ENCODE measurements at regions not wholly inside any gene's neighbourhood (a gene's known extent, or its start where the extent isn't known, plus 50 kb on each side); places are given as distances from the start of the nearest gene placed in this dataset.
"Not testable (repeated sequence)": the region's sequence is repeated elsewhere in the genome, so short reads cannot be mapped to it uniquely, and the experiment has no call there.

DNA sequence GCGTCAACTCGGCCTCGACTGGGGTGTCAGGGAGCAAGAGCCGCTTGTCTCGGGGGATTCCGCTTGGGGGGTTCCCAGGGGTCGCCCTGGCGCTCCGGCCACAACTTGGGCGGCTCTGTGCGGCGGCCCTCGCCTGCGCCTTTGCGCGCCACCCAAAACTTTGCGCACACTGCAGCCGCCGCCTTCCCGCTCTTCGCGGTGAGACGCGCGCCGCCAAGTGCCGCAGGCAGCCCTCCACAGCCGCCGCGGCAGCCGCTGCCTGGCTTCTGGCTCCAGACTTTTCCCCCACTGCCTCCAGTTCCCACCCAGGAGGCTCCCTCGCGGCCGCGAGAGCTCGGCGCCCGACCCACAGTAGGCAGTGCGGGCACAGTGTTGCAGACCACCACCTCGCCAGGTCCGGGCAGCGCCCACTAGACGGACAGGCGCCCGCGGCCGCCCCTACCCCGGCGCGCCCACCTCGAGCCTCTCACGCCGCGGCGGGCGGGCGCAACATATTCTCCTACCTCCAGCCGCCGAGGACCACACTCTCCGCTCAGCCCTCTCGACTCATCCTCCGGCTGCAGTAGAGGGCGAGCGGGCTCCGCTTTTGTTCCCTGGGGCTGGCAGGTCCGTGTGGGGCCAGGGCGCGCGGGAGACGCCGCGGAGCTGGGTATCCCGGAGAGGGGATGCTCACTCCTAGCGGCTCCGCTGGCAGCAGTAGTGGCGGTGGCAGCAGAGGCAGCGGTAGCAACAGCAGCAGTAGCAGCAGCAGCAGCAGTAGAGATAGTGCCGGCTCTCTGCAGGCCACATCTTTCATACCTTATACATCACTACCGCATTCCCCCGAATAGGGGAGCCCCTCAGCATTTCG lies 296.6 kb downstream of the OMA1 start:
- DNase-seq = no peak

DNA sequence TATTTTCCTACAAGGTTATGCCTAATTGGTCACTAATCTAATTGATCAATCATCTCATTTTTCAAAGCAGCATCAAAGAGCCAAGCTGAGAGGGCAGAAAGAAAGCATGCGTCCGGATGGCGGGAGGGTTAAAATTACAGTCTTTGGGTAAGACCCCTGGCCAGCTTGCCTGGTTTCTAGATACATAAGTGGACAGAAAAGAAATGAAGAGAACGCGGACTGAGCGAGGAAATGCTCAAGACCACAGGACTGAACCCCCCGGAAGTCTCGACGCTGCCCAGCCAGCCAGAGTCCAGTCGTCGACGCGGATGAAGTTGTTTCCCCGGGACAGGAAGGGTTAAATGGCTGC lies 297.2 kb downstream of the OMA1 start:
- DNase-seq = no peak

DNA sequence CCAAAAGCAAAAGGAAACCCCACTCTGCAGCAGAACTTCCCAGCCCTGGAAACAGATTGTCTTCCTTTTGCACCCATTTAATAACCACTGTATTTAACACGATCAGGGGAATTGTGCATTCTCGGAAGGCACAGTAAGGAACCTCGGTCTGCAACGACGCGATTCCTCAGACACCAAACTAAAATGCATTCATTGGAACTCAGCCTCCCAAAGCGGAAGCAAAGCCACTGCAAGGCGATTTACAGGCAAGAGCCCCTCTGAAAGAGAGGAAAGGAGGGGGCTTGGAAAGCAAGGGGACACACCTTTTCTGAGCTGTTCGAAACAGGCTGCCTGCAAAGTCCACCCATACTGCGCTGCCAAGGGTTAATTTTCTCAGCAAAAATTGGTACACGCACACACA lies 297.7 kb downstream of the OMA1 start:
- DNase-seq = no peak

DNA sequence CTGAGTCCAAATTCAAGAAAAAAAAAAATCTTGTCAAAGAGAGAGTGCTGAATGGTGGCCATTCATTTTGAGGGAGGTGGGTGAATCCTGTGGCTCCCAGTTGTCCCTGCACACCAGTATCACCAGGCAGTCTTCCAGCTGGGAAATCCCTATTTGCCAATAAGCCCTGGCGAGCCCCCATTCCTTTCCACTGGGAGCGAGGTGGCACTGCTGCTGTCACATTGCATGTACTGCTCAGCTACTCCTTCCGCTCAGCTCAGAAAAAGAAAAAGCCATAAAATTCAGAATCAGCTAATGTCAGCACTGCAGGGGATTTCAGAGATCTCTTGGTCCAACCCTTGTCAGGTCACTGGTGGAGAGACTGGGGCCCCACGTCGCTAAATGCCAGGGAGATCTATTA lies 298.5 kb downstream of the OMA1 start:
- no peak for DNase-seq

DNA sequence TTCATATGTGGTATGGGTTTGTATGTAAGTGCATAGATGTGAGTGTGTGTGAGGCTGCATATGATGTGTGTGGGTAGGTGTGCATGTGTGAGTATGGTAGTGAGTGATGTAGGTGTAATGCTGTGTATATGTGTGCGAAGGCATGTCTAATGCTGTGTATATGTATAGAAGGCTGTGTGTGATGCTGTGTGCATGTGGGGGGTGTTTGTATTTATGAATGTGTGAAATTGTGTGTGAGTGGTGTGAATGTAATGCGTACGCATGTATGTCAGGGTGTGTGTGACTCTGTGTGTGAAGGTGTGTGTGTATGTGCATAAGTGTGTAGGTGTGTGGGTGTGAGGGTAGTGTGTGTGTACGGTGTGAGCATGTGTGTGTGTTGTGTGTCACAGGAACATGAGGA lies 300.0 kb downstream of the OMA1 start:
- no peak for DNase-seq

DNA sequence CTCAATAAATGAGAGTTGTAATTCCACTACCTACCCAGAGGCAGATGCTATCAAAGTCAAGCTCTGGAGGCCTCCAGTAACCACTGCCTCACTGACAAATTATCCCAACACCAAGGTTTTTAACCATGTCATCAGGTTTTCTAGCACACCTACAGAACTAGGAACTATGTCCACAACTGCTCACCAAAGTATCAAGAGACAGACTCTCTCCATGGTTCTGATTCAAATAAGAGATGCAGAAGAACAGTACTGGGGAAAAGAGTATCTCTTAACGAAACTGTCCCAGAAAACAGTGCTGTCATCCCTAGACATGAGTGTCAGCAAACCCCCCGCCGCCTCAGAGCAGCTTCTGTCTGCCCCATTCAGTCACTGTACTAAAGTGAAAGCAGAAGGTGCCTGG lies 301.7 kb downstream of the OMA1 start:
- no peak for DNase-seq

DNA sequence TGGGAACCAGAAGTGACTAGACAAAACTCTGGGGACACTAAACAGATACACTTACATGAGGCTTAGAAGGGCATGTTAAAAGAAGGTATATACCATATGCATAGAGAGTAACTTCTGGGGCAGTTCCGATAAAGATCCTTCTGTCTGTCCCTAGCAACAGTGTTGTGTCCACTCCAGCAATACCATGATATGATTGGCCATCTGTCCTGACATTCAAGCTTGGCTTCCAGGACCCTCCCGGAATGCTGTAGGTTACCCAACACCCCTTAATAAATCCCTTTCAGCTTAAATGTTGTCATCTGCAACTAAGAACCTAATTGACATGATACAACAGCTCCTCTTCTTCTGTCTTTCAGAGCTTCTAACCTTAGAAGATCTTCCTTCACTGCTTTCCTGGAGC lies 307.7 kb downstream of the OMA1 start:
- DNase-seq = no peak

DNA sequence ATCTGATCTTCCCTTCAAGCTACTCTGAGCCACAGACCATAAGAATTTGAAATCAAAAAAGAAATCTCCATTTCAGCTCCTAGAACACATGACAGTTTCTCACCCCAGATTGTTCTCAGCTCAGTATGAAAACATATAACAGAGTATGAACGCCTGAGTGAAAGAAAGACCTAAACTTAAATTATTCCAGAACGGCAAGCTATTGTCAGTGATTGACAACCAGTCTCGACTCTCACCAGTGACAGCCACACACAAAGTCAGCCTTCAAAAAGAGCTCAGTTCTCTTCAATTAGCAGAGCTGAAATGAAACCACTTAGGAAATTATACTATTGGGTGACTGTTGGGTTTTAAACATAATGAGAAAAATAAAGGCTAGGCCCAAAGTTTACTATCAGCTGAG lies 312.8 kb downstream of the OMA1 start:
- no peak for DNase-seq

DNA sequence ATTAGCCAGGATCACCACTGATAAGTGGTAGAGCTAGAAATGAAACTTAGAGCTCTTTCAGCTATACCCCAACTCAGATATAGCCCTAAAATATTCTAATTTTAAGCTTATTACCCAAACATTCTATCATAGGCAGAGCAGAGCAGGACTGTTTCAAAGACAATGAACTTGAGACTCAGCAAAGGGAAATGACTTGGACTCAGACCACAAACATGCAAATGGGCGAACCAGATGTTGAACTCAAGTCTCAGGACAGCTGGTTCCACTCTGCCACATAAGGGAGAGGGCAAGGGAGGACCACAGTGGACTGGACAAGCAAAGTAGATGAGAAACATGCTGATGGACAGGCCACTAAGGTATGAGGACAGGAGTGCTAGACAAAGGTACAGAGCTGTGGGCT lies 315.3 kb downstream of the OMA1 start:
- no peak for DNase-seq

DNA sequence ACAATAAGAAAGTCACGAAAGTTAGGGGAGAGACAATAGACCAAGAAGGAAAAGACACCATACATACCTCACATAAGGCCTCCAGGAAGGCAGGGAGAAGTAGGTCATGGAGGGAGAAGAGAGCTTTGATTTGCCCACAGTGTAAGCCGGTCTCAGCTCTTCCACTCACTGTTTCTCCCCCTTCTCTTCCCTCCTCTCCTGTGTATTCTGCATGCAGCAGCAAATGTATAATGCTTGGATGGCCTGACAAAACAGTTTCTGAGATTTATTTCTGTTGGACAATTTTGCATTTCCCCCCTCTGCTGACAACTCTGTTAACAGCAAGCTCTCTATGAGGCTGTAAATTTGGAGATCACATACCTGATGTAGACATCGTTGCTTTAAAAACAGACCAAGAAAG lies 318.9 kb downstream of the OMA1 start:
- DNase-seq = no peak

DNA sequence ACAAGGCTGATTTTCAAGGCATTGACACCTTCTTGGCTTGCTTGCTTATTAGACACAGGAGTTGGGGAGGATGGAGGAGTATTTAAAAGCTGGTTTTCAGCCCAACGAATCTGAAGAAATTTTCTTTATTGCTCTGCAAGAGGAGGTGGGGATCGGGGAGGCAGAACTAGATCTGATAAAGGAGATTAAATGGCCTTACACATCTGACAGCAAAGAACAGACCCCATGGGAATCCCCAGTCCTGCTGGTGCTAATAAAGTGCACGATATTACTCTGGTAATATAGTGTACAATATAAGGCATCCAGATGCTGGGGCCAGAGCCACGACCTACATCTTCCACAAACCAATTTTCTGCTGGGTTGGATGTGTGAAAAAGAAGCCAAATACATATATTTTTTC lies 323.0 kb downstream of the OMA1 start:
- no peak for DNase-seq

DNA sequence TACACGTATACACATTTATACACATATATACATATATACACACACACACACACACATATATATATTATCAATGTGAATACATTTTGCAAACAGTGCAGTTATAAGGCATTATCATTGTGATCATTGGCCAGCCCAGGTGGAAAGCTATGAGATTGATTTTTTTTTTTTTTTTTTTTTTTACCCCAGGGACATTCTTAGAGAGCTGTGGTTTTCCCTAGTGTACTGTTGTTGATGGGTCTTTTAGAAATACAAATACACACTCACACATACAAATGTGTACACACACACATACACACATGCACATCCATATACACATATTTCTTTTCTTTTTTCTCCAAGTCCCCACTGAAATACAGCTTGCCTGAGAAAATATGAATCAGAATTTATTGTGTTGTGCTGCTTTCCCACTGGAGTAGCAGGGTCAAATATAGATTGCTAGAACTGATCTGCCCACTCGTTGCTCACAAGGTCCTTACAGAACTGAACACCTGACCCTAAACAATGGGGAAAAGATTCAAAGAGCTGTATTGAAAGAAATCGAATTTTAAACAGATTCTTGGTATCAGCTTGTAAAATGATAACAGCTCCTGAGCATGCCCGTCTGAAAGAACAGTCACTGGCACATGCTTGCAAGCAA lies 325.6 kb downstream of the OMA1 start:
- no peak for DNase-seq

DNA sequence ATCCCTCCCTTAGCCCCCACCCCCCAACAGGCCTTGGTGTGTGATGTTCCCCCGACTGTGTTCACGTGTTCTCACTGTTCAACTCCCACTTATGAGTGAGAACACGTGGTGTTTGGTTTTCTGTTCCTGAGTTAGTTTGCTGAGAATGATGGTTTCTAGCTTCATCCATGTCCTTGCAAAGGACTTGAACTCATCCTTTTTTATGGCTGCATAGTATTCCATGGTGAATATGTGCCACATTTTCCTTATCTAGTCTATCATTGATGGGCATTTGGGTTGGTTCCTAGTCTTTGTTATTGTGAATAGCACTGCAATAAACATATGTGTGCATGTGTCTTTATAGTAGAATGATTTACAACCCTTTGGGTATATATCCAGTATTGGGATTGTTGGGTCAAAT lies 330.4 kb downstream of the OMA1 start:
- not testable (repeated sequence) for DNase-seq

DNA sequence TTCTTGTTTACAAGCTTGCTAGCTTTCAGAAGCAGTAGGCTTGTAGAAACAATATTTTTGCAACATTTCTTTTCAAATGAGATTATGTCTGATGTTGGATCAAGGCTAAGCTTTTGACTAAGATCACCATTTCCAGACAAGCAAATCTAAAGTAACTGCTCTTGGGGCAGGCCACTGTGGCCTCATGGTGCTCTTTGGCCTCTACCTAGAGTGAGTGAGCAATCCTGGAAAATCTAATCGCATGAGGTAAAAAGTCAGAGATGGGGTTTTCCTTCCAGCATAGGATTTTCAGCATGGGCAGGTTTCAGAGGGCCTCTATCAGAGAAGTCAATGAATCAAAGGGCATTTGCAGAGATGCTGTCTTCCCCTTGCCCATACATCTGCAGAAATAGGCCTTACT lies 331.9 kb downstream of the OMA1 start:
- DNase-seq = no peak

DNA sequence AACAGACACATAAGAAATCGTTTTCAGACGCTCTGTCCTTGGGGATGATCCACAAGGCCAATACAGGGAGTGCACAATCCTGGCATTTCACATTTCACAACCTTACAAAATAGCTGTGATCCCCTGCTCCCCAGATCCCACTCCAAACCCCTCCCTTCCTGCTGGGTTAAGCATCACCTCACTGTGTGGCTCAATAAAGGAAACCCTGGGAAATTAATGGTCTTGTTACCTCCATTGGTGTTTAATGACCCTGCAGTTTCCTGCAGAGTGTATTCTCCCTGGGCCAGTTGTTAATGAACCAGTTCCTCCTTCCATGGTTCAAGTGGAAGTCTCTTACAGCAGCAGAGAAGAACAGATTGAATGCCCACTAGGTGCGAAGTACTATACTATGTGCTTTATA lies 334.7 kb downstream of the OMA1 start:
- no peak for DNase-seq

DNA sequence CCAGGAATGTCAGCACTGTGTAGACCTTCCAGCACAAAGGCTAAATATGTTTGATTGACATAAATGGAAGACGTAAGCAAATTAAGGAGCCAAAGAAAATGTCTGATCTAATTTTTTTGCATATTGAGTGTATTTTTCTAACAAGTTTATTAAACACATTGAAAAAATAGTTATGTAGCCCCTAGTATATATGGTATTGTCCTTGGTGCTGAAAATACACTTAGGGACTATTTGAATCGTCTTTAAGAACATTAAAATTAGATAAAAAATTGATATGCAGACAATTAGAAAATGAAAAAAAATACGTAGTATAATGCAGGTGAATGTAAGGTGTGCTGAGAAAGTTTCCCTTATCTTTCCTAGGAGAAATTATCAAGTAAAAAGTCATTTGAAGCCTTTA lies 337.0 kb downstream of the OMA1 start:
- DNase-seq = no peak

DNA sequence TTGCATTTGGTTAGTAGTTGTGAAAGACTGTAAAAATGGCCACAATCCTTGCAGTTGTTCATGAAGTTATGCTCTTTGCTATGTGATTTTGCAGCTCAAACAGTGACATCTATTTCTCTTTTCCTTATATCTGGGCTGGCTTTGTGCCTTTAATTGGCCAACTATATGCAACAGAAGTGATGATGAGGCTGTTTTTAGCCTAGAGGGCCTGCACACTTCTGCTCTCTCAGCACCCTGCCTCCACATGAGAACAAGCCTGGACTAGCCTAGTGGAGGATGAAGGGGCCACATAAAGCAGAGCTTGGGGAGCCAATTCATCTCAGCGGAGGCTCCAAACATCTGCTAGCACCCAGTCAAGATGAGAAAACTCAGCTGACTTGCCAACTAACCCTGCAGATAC lies 339.8 kb downstream of the OMA1 start:
- no peak for DNase-seq

DNA sequence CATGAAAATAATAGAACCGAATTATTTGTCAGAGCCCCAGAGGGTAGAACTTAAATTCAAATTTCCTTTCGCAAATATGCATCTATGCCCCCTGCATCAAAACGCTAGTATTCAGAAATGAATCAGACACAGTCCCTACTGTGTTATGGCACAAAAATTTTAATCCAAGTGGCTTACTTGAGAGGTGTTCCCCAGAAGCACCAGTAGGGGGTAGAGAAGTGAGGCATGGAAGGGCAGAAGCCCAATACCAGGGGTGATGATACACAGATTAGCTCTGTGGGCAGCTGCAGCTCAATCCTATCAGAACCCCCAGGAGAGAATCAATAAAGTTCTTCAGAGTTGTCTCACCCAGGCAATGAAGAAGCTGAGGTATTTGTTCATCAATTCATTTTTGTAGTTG lies 342.2 kb downstream of the OMA1 start:
- no peak for DNase-seq

DNA sequence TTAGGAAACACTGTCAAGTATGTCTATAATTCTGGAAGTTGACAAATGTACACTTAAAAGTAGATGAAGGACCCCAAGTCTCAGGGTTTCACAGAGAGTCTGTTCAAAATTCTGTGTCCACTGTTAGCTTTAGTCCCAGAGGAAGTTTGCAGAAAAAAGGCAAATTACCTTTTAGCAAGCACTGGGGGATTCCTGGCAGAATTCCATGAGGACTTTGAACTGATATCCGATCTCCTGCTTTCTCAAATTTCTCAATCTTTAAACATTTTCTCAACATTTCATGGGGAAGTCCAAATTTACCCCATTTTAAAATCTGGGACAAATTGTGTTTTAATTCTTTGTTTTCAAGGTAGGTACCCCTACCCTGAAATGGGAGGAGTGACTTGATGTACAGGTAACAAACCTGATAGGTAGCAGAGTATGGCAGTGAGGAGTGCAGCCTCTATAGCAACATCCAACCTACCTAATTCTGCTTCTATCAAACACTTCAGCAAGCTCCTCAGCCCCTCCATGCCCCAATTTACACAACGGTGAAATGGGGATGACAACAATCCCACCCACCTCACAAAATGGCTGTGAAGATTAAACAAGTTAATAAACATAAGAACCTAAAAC lies 344.9 kb downstream of the OMA1 start:
- no peak for DNase-seq

DNA sequence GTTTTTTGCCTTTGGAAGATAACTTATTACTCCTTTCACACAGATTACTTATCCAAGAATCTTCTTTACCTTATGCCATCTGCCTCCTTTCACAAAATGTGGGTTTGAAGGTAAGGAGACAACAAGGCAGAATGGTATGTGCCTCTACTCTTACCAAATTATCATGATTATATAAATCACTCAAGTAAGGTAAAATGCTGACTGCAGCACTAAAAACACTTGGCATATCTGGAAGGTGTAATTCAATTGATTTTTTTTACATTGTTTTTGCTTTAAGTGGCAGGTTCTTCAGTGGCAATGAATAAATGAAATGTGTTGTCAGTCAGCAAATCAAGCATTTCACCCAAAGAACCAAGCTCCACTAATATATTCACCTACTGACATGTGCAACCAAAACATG lies 346.1 kb downstream of the OMA1 start:
- no peak for DNase-seq

DNA sequence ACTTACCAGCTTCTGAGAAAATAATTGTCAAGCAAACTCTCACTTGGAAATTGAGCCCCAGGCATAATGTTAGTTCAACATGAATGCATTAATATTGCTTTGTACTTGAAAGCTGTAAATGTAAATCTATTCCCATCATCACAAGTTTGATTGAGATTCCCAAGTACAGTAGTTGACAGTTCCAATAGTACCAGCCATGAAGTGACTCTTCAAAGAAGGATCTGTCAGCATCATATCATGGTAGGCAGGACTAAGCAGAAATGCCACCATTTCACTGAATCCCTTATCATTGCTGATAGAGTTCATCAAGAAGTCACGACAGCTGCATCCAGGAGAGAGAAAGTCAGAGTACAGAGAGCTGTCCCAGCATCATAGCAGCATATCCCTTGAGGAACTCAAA lies 348.7 kb downstream of the OMA1 start:
- DNase-seq = no peak

DNA sequence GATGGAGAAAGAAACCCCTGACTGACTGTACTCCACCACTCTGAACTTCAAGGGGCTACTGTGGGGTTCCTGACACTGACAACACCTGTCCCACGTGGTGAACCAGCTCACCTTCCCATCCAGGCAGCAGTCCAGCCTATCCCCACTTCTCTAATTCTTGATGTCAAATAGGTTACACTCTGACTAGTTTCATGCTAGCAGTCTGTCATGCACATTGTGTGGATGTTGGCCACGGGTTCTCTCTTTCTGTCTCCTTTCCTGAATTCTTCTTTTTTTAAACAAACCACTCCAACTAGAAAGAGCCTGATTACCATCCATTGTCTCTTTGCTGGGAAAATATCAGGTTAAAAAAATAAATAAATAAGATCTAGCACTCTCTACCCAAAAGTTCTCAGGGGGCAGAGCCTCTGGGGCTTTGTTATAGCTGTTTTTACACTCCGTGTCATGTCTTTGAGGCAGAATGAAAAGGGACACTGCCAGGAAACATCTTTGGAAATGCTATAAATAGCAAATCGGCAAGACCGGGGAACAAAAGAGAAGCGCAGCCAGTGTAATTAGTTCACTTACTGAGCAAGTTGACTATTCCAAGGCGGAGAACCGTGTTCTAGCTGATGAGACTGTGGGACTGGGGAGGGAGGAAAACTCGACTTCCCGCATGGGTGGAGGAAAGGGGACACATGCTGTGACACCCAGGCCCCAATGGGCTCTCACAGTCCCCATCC lies 356.1 kb downstream of the OMA1 start:
- DNase-seq = no peak

DNA sequence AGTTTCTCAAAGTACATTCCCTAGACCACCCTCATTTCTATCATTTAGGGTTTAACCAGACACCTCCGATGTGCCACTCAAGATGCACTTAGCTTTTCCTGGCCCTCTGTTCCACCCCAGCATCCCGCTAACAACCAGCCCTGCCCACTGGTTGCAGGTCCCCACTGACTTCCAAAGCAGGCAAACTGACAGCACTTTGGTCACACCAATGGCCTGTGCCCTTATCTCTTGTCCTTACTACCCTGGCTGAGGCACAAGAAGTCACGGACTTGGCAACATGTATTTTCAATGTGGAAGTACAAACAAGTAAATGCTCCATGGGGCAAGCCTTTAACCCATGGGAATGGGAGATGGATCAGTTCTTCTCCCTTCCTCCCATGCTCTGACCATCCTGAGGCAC lies 357.1 kb downstream of the OMA1 start:
- no peak for DNase-seq

DNA sequence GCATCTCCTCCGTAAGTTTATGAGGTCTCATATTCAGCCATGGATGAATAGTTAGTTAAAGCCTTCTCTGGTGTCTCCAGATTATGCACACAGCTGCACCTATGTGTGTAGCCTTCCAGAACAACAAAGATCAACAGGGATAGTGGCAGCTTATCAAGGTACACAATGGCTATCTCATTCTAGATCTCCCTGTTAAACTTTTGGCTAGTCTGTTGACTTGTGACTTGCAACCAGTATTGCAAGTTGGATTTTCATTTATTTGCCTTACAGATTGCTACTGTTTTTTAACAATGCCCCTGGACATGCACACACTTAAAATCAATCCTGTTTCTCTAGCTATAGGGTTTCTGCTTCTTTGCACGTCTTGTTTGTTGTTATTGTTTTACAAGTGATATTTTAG lies 363.2 kb downstream of the OMA1 start:
- no peak for DNase-seq
